ENCODE measurements at regions not wholly inside any gene's neighbourhood (a gene's known extent, or its start where the extent isn't known, plus 50 kb on each side); places are given as distances from the start of the nearest gene placed in this dataset.

DNA sequence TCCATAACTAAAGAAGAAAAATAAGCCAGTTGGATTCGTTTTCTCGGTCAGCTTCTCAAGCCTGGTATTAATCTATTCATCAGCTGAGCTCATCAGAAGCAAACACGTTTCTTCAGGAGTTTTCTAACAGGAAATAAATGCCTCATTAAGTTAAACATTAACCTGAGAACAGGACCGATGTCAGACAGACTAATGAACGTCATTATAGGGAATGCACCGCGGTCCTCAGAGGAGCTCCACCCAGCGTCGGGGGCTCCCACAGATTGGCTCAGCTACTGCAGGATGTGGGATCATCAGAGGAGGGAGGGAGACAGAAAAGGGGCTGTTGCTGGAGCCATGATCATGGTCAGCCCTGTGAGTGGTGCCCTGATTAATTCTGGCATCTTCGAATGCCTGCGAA, 615.4 kb downstream of the PTPRU start:
- no peaks in the 10 kb centered on the region for H3K9me3 ChIP-seq (ENCODE audit: low read depth)
- H3K4me1 ChIP-seq = no peaks in the 10 kb centered on the region
- H4K20me1 ChIP-seq (ENCODE audit: low read depth) = no peaks in the 10 kb centered on the region
- H3K4me3 ChIP-seq = no peak overlapping the region
- H3F3A ChIP-seq (ENCODE audit: low read depth) = no peaks in the 10 kb centered on the region
- H3K9ac ChIP-seq = no peak overlapping the region
- no peak for DNase-seq (ENCODE audit: low spot score)
- H3K27me3 Mint-ChIP-seq (ENCODE audit: insufficient read depth, low read depth) = peaks cover 13% of the 10 kb centered on the region
- H2AFZ ChIP-seq (replicated peaks) = no peak overlapping the region
- no peaks in the 10 kb centered on the region for H3K27me3 ChIP-seq
- H3K36me3 Mint-ChIP-seq = no peaks in the 10 kb centered on the region
- H3K4me2 ChIP-seq = no peak overlapping the region
- no peak overlapping the region for H3K4me3 Mint-ChIP-seq
- peak overlapping the region; percentile 76 for H3K27ac Mint-ChIP-seq
- no peaks in the 10 kb centered on the region for H3K9me3 Mint-ChIP-seq
- H3K79me2 ChIP-seq (ENCODE audit: low read depth) = no peaks in the 10 kb centered on the region
- TF ChIP-seq EZH2phosphoT487 (IDR thresholded peaks at IDR 0.05) = no peak
- TF ChIP-seq, protein P1, sequence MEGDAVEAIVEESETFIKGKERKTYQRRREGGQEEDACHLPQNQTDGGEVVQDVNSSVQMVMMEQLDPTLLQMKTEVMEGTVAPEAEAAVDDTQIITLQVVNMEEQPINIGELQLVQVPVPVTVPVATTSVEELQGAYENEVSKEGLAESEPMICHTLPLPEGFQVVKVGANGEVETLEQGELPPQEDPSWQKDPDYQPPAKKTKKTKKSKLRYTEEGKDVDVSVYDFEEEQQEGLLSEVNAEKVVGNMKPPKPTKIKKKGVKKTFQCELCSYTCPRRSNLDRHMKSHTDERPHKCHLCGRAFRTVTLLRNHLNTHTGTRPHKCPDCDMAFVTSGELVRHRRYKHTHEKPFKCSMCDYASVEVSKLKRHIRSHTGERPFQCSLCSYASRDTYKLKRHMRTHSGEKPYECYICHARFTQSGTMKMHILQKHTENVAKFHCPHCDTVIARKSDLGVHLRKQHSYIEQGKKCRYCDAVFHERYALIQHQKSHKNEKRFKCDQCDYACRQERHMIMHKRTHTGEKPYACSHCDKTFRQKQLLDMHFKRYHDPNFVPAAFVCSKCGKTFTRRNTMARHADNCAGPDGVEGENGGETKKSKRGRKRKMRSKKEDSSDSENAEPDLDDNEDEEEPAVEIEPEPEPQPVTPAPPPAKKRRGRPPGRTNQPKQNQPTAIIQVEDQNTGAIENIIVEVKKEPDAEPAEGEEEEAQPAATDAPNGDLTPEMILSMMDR (IDR thresholded peaks at IDR 0.05) = no peak
- TF ChIP-seq EZH2 (IDR thresholded peaks at IDR 0.05) = no peak
- no peaks in the 10 kb centered on the region for H3K36me3 ChIP-seq
- peaks cover 44% of the 10 kb centered on the region for H3K4me1 Mint-ChIP-seq
- H3K27ac ChIP-seq = no peak overlapping the region

DNA sequence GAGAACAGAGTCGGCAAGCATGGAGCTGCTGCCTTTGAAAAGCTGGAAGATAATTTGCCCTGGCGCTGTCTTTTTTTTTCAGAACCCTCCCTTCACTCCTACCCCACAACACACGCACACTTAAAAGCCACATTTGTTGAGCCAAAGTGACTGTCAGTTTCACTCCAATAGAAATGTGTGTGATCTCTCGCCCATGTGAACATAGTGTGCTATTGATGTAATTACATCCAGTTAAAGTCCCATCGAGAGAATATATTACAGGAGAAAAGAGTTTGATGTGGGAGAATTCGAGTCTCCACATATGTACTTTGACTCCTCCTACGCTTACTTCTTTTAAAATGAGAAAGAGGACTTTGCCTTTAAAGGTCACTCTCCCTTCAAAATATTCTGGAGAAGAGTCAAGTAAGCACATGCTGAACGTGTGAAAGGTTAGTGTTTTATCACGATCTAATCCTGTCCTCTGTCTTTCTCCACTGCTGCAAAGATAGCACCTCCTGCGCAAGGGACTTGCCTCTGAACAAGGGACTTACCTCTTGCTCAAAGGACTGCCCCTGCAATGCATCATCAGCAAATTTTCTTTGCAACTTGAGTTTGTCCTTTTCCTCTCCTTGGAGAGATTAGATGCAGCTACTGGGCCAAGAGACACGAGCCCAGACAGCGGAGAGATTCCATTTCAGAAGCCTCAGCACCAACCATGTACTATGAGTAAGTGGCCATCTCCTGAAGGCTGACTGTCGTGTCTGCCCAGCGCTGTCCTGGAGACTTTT, 613.9 kb downstream of the PTPRU start:
- TF ChIP-seq EZH2phosphoT487 (IDR thresholded peaks at IDR 0.05) (no peak), EZH2 (IDR thresholded peaks at IDR 0.05) (no peak)
- TF ChIP-seq, protein P1 (IDR thresholded peaks at IDR 0.05) = no peak
- no peaks in the 10 kb centered on the region for H3K4me1 ChIP-seq
- H3K9me3 Mint-ChIP-seq = no peaks in the 10 kb centered on the region

DNA sequence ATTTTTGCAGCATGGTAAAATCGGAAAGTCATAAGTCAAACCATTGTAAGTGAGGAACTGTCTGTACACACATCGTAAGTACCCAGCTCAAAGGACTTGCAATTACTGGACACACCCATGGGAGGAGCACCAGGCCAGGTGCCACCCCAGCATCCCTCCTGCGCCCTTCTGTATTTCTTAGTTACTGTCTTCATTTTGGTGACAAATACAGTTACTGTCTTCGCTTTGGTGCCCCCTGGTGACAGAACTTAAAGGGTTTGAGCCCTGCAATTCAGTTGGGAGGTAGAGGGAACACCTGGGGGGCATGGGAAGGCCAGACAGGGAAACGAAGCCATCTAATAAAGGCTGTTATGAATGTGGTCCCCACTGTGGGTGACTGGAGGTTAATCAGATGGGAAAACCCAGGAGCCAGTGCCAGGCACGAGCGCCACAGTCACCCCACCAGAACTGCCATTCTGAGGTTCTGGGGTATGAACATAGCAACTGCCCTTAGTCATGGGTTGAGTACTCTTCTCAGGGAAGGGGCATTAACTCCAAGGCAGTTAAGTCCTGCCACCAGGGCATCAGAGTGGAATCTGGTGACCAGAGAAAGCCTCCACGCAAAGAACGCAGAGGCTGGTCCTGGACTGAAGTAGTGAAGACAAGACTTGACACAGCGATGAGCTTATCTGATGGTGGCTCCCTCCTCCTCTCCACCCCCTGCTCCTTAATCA, 612.9 kb downstream of the PTPRU start:
- H3F3A ChIP-seq (ENCODE audit: low read depth) = no peaks in the 10 kb centered on the region
- Mint-ChIP-seq H3K36me3 (no peaks in the 10 kb centered on the region), H3K9me3 (no peaks in the 10 kb centered on the region), H3K27me3 (ENCODE audit: insufficient read depth, low read depth) (peaks cover 13% of the 10 kb centered on the region), H3K27ac (peak overlapping the region; percentile 2), H3K4me1 (peaks cover 29% of the 10 kb centered on the region), H3K4me3 (no peak overlapping the region)
- no peaks in the 10 kb centered on the region for H3K27me3 ChIP-seq
- no peak for TF ChIP-seq EZH2 (IDR thresholded peaks at IDR 0.05)
- TF ChIP-seq, protein P1 (IDR thresholded peaks at IDR 0.05) = peak; percentile 65
- no peak overlapping the region for H3K4me2 ChIP-seq
- H3K9ac ChIP-seq = no peak overlapping the region
- H2AFZ ChIP-seq (replicated peaks) = no peak overlapping the region
- no peak overlapping the region for H3K4me3 ChIP-seq
- no peaks in the 10 kb centered on the region for H3K79me2 ChIP-seq (ENCODE audit: low read depth)
- DNase-seq (ENCODE audit: low spot score) = peak; percentile 76
- H3K27ac ChIP-seq = no peak overlapping the region
- no peaks in the 10 kb centered on the region for H3K9me3 ChIP-seq (ENCODE audit: low read depth)
- H3K36me3 ChIP-seq = no peaks in the 10 kb centered on the region
- no peaks in the 10 kb centered on the region for H4K20me1 ChIP-seq (ENCODE audit: low read depth)
- no peaks in the 10 kb centered on the region for H3K4me1 ChIP-seq

More for the DNA sequence above, 613.9 kb downstream of the PTPRU start:
- peaks cover 13% of the 10 kb centered on the region for H3K27me3 Mint-ChIP-seq (ENCODE audit: insufficient read depth, low read depth)
- no peak overlapping the region for H3K4me3 ChIP-seq
- H2AFZ ChIP-seq (replicated peaks) = no peak overlapping the region
- no peaks in the 10 kb centered on the region for H4K20me1 ChIP-seq (ENCODE audit: low read depth)
- no peak for DNase-seq (ENCODE audit: low spot score)
- no peak overlapping the region for H3K27ac ChIP-seq
- no peak overlapping the region for H3K4me3 Mint-ChIP-seq
- no peaks in the 10 kb centered on the region for H3K9me3 ChIP-seq (ENCODE audit: low read depth)
- no peaks in the 10 kb centered on the region for H3K36me3 ChIP-seq
- no peak overlapping the region for H3K9ac ChIP-seq
- H3K27ac Mint-ChIP-seq = peak overlapping the region; percentile 2
- no peaks in the 10 kb centered on the region for H3K79me2 ChIP-seq (ENCODE audit: low read depth)
- H3K27me3 ChIP-seq = no peaks in the 10 kb centered on the region
- H3K4me2 ChIP-seq = no peak overlapping the region
- H3F3A ChIP-seq (ENCODE audit: low read depth) = no peaks in the 10 kb centered on the region
- H3K36me3 Mint-ChIP-seq = no peaks in the 10 kb centered on the region
- peaks cover 33% of the 10 kb centered on the region for H3K4me1 Mint-ChIP-seq

Data from neural progenitor cell (in vitro differentiated cells).